GM21529 (cell line): ENCODE measurements at regions not wholly inside any gene's neighbourhood (a gene's known extent, or its start where the extent isn't known, plus 50 kb on each side); places are given as distances from the start of the nearest gene placed in this dataset.
A peak's percentile ranks its signal among the peaks of the same experiment; 100 is the strongest.

Experiments used
- ATAC-seq: cut with Tn5 transposase; IDR thresholded peaks from one replicate; pipeline ENCODE4 v1.9.1; 2021; ENCODE audit not compliant: unreplicated experiment

- ATAC-seq = no peak
These were observed 236.9 kb downstream of the NSG2 start for GRCh38 chr5:174282391-174282790.

- no peak for ATAC-seq
These were observed 237.9 kb downstream of the NSG2 start for GRCh38 chr5:174283211-174284005.

- peak; percentile 85 for ATAC-seq
These were observed 239.4 kb downstream of the NSG2 start for GRCh38 chr5:174284873-174285272.

GRCh38 chr5:174287761-174288160 lies 242.3 kb downstream of the NSG2 start:
- no peak for ATAC-seq

GRCh38 chr5:174288439-174288838 lies 242.9 kb downstream of the NSG2 start:
- no peak for ATAC-seq

GRCh38 chr5:174291162-174291561 lies 245.7 kb downstream of the NSG2 start:
- no peak for ATAC-seq

- ATAC-seq = no peak
These were observed 246.8 kb downstream of the NSG2 start for GRCh38 chr5:174292348-174292747.

GRCh38 chr5:174293006-174293405 lies 247.5 kb downstream of the NSG2 start:
- ATAC-seq = no peak

GRCh38 chr5:174293481-174293880 lies 248.0 kb downstream of the NSG2 start:
- ATAC-seq = no peak

GRCh38 chr5:174294891-174295620 lies 249.6 kb downstream of the NSG2 start:
- ATAC-seq = no peak

GRCh38 chr5:174295702-174296436 lies 250.4 kb downstream of the NSG2 start:
- ATAC-seq = no peak

- ATAC-seq = no peak
These were observed 254.8 kb downstream of the NSG2 start for GRCh38 chr5:174300118-174300940.

- no peak for ATAC-seq
These were observed 255.6 kb downstream of the NSG2 start for GRCh38 chr5:174300941-174301761.

GRCh38 chr5:174301848-174302625 lies 256.5 kb downstream of the NSG2 start:
- ATAC-seq = no peak

GRCh38 chr5:174303035-174303434 lies 257.5 kb downstream of the NSG2 start:
- ATAC-seq = no peak

GRCh38 chr5:174303437-174304045 lies 258.0 kb downstream of the NSG2 start:
- ATAC-seq = no peak

GRCh38 chr5:174305241-174305681 lies 259.8 kb downstream of the NSG2 start:
- ATAC-seq = no peak

GRCh38 chr5:174306345-174307030 lies 261.0 kb downstream of the NSG2 start:
- no peak for ATAC-seq
